Endothelial cell of umbilical vein (primary cell): ENCODE measurements at regions not wholly inside any gene's neighbourhood (a gene's known extent, or its start where the extent isn't known, plus 50 kb on each side); places are given as distances from the start of the nearest gene placed in this dataset.

Source experiments
- BruUV-seq: library from RNA; stranded (reverse); fragments of 400-500 nt; replicated peaks from 2 replicates; lab custom pipeline; 2021; lab: Mats Ljungman, UMichigan
- CTCF ChIA-PET: fragments of 300-600, 350-600 bp; sonication (Branson Sonifier 250); formaldehyde crosslinking; loops from one replicate; lab custom pipeline; 2021; ENCODE audit warnings: antibody characterized with exemption, inconsistent platforms; lab: Charles Lee
- POLR2A ChIA-PET: fragments of 300-600, 350-600 bp; sonication (Branson Sonifier 250); formaldehyde crosslinking; loops from one replicate; lab custom pipeline; 2021; ENCODE audit warnings: antibody characterized with exemption, inconsistent platforms; lab: Charles Lee
- DNase-seq: peaks from one replicate; pipeline ENCODE4 v3.0.0-alpha.2; 2011; ENCODE audit warnings: low read depth, low spot score
- FAIRE-seq: peaks from 2 replicates; lab custom pipeline; 2011; peaks lifted over from hg19 to GRCh38; lab: Jason Lieb, UNC
- H2AFZ ChIP-seq: 2 replicates; pipeline ENCODE4 v1.6.0; 2012; ENCODE audit warnings: low read depth, low read length, control low read depth, inconsistent platforms
- H3K27ac ChIP-seq: 2 replicates; pipeline ENCODE4 v1.5.1; 2011; ENCODE audit warnings: low read depth, mild to moderate bottlenecking, control low read depth, low read length, moderate library complexity; ENCODE audit not compliant: insufficient read depth
- H3K27me3 ChIP-seq, 2 experiments: 2 replicates each; pipeline versions ENCODE4 v1.6.0 to v1.6.1; 2011; ENCODE audit warnings: low read length in 2 of 2, mixed read lengths in 1 of 2; ENCODE audit not compliant: control insufficient read depth in 2 of 2, insufficient read depth in 2 of 2
- H3K36me3 ChIP-seq, 2 experiments: 2 replicates in 1 of 2; 3 replicates in 1 of 2; pipeline ENCODE4 v1.5.1; 2011; ENCODE audit warnings: low read length in 2 of 2, mild to moderate bottlenecking in 1 of 2, moderate library complexity in 1 of 2; ENCODE audit not compliant: control insufficient read depth in 2 of 2, insufficient read depth in 2 of 2; ENCODE audit errors: extremely low read depth in 1 of 2
- H3K4me1 ChIP-seq: 3 replicates; pipeline ENCODE4 v1.5.1; 2011; ENCODE audit warnings: mild to moderate bottlenecking, low read length; ENCODE audit not compliant: control insufficient read depth, insufficient read depth; ENCODE audit errors: extremely low read depth
- H3K4me2 ChIP-seq: 2 replicates; pipeline ENCODE4 v1.6.1; 2011; ENCODE audit warnings: low read length, control low read depth, mixed read lengths; ENCODE audit not compliant: insufficient read depth
- H3K4me3 ChIP-seq, 3 experiments: fragments of 200-600 bp in 1 of 3; sonication (generic), shearing (Covaris generic) in 1 of 3; replicated peaks in 1 of 3; 2 replicates each; pipeline ENCODE4 v1.5.1; 2011 to 2016; ENCODE audit warnings: control low read depth in 3 of 3, low read length in 3 of 3, mild to moderate bottlenecking in 2 of 3, inconsistent platforms in 1 of 3, low read depth in 1 of 3, moderate library complexity in 1 of 3; ENCODE audit not compliant: insufficient read depth in 1 of 3
- H3K79me2 ChIP-seq: 2 replicates; pipeline ENCODE4 v1.6.0; 2012; ENCODE audit warnings: low read length, inconsistent platforms; ENCODE audit not compliant: control insufficient read depth, insufficient read depth
- H3K9ac ChIP-seq: replicated peaks from 2 replicates; pipeline ENCODE3; 2011; ENCODE audit warnings: low read length, control low read depth; ENCODE audit not compliant: insufficient read depth; ENCODE audit errors: extremely low read depth
- H3K9me1 ChIP-seq: replicated peaks from 3 replicates; pipeline ENCODE4 v1.6.0; 2011; ENCODE audit warnings: mild to moderate bottlenecking, low read length; ENCODE audit not compliant: control insufficient read depth, insufficient read depth; ENCODE audit errors: extremely low read depth
- H3K9me3 ChIP-seq: replicated peaks from 2 replicates; pipeline ENCODE4 v1.5.1; 2012; ENCODE audit warnings: low read length, inconsistent platforms; ENCODE audit not compliant: control insufficient read depth, insufficient read depth
- H4K20me1 ChIP-seq: replicated peaks from 2 replicates; pipeline ENCODE3; 2011; ENCODE audit warnings: mild to moderate bottlenecking, low read length; ENCODE audit not compliant: control insufficient read depth, insufficient read depth; ENCODE audit errors: extremely low read depth
- CTCF ChIP-seq, 2 donors: IDR thresholded peaks; 1 replicate in 1 of 2; 2 replicates in 1 of 2; pipeline ENCODE4 v1.5.1; 2011; ENCODE audit warnings: low read length in 2 of 2, mild to moderate bottlenecking in 2 of 2, moderate library complexity in 2 of 2, control low read depth in 1 of 2, inconsistent platforms in 1 of 2, low read depth in 1 of 2; ENCODE audit not compliant: insufficient read depth in 1 of 2; ENCODE audit errors: extremely low read depth in 1 of 2
- EZH2 ChIP-seq: IDR thresholded peaks from 2 replicates; pipeline ENCODE4 v1.6.1; 2012; ENCODE audit warnings: borderline replicate concordance, low read depth, mild to moderate bottlenecking, moderate library complexity, low read length, inconsistent platforms; ENCODE audit not compliant: severe bottlenecking
- FOS ChIP-seq: IDR thresholded peaks from 2 replicates; pipeline ENCODE4 v1.6.1; 2011; ENCODE audit warnings: mild to moderate bottlenecking, low read length, moderate library complexity, borderline replicate concordance; ENCODE audit not compliant: insufficient read depth
- GATA2 ChIP-seq: IDR thresholded peaks from 2 replicates; pipeline ENCODE4 v1.7.0; 2011; ENCODE audit warnings: low read depth, mild to moderate bottlenecking, moderate library complexity, mixed read lengths, low read length; ENCODE audit not compliant: insufficient read length, insufficient read depth
- JUN ChIP-seq: IDR thresholded peaks from 2 replicates; pipeline ENCODE4 v1.6.1; 2011; ENCODE audit warnings: borderline replicate concordance, low read depth; ENCODE audit not compliant: insufficient read length, insufficient read depth
- MAX ChIP-seq: IDR thresholded peaks from 2 replicates; pipeline ENCODE4 v1.6.1; 2011; ENCODE audit not compliant: insufficient read depth, insufficient read length
- MYC ChIP-seq: IDR thresholded peaks from one replicate; pipeline ENCODE4 v1.6.1; 2011; ENCODE audit warnings: mild to moderate bottlenecking, low read depth, low read length
- POLR2A ChIP-seq: IDR thresholded peaks from 2 replicates; pipeline ENCODE4 v1.6.1; 2012; ENCODE audit warnings: low read depth, mild to moderate bottlenecking, control low read depth, low read length
- POLR2AphosphoS5 ChIP-seq: IDR thresholded peaks from 2 replicates; pipeline ENCODE4 v1.6.1; 2012; ENCODE audit warnings: low read depth, mild to moderate bottlenecking, control low read depth, low read length, moderate library complexity; ENCODE audit not compliant: insufficient read depth
- dilution Hi-C: fragments of 300-500 bp; cut with MboI; formaldehyde crosslinking; loops from one replicate; pipeline ENCODE4 v1.15.0; 2019; ENCODE audit warnings: low sequenced_read_pairs; ENCODE audit not compliant: extremely low pct_ligation_motif_present
- intact Hi-C: fragments of 100-400 bp; cut with micrococcal nuclease; formaldehyde crosslinking; loops from one replicate; pipeline ENCODE4 v1.10.0; 2022

GRCh38 chr4:186946136-186946535 lies 222.5 kb upstream of the FAT1 start:
- dilution Hi-C loops (no loop called here), intact Hi-C loops (loop anchor here (1.0 kb wide), 1 partner anchor 220 kb away; no protein-coding TSS in a partner anchor)
- CTCF ChIA-PET, result no interaction called here
- no peaks in the 10 kb centered on the region for H3K9me3 ChIP-seq
- no peaks in the 10 kb centered on the region for H3K9me1 ChIP-seq
- H3K27ac ChIP-seq, result no peak overlapping the region
- TF ChIP-seq POLR2AphosphoS5 (no peak), MYC (no peak), EZH2 (no peak), JUN (no peak), MAX (no peak), FOS (no peak), POLR2A (no peak), CTCF (IDR thresholded peaks at IDR 0.05; ENCODE audit: extremely low read depth in 1 of 2, insufficient read depth in 1 of 2, low read depth in 1 of 2, low read length in 2 of 2) (no peak), GATA2 (no peak)
- BruUV-seq, result no TSS peak
- FAIRE-seq (no peak), DNase-seq (no peak)
- no peaks in the 10 kb centered on the region for H3K4me1 ChIP-seq
- no peak overlapping the region for H3K4me3 ChIP-seq
- no peaks in the 10 kb centered on the region for H4K20me1 ChIP-seq
- H3K9ac ChIP-seq, result no peak overlapping the region
- POLR2A ChIA-PET, result no interaction called here
- no peaks in the 10 kb centered on the region for H3K79me2 ChIP-seq
- no peak overlapping the region for H2AFZ ChIP-seq
- no peak overlapping the region for H3K4me2 ChIP-seq
- no peaks in the 10 kb centered on the region for H3K36me3 ChIP-seq
- H3K27me3 ChIP-seq, result peaks cover 0 to 2% of the 10 kb centered on the region in 2 experiments
